ENCODE measurements at regions not wholly inside any gene's neighbourhood (a gene's known extent, or its start where the extent isn't known, plus 50 kb on each side); places are given as distances from the start of the nearest gene placed in this dataset.
"Not testable (repeated sequence)": the region's sequence is repeated elsewhere in the genome, so short reads cannot be mapped to it uniquely, and the experiment has no call there.

GRCh38 chr2:7436096-7436906 is 519.1 kb downstream of the RNF144A start:
- Histone ChIP-seq H3K27me3 (peaks cover 61% of the 10 kb centered on the region), H3K4me1 (ENCODE audit: control insufficient read depth in 1 of 2, insufficient read depth in 1 of 2, low read depth in 1 of 2, low read length in 1 of 2) (peaks cover 20 to 37% of the 10 kb centered on the region in 2 experiments), H3K4me3 (ENCODE audit: low read depth in 1 of 2, low read length in 1 of 2) (no peak overlapping the region), H3K9me3 (no peaks in the 10 kb centered on the region), H3K36me3 (no peaks in the 10 kb centered on the region), H3K27ac (no peak overlapping the region)
- TF ChIP-seq, protein P1, sequence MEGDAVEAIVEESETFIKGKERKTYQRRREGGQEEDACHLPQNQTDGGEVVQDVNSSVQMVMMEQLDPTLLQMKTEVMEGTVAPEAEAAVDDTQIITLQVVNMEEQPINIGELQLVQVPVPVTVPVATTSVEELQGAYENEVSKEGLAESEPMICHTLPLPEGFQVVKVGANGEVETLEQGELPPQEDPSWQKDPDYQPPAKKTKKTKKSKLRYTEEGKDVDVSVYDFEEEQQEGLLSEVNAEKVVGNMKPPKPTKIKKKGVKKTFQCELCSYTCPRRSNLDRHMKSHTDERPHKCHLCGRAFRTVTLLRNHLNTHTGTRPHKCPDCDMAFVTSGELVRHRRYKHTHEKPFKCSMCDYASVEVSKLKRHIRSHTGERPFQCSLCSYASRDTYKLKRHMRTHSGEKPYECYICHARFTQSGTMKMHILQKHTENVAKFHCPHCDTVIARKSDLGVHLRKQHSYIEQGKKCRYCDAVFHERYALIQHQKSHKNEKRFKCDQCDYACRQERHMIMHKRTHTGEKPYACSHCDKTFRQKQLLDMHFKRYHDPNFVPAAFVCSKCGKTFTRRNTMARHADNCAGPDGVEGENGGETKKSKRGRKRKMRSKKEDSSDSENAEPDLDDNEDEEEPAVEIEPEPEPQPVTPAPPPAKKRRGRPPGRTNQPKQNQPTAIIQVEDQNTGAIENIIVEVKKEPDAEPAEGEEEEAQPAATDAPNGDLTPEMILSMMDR (IDR thresholded peaks at IDR 0.05), result no peak

GRCh38 chr2:7437141-7437540 is 519.9 kb downstream of the RNF144A start:
- Histone ChIP-seq H3K4me1 (ENCODE audit: control insufficient read depth in 1 of 2, insufficient read depth in 1 of 2, low read depth in 1 of 2, low read length in 1 of 2) (peaks cover 13 to 29% of the 10 kb centered on the region in 2 experiments), H3K9me3 (no peaks in the 10 kb centered on the region), H3K36me3 (no peaks in the 10 kb centered on the region), H3K27ac (no peak overlapping the region), H3K27me3 (peaks cover 70% of the 10 kb centered on the region), H3K4me3 (ENCODE audit: low read depth in 1 of 2, low read length in 1 of 2) (no peak overlapping the region)
- TF ChIP-seq, protein P1 (IDR thresholded peaks at IDR 0.05), result no peak

- Histone ChIP-seq H3K27ac (no peak overlapping the region), H3K9me3 (no peaks in the 10 kb centered on the region), H3K27me3 (peaks cover 77% of the 10 kb centered on the region), H3K36me3 (no peaks in the 10 kb centered on the region), H3K4me3 (ENCODE audit: low read depth in 1 of 2, low read length in 1 of 2) (no peak overlapping the region), H3K4me1 (ENCODE audit: control insufficient read depth in 1 of 2, insufficient read depth in 1 of 2, low read depth in 1 of 2, low read length in 1 of 2) (peaks cover 8 to 21% of the 10 kb centered on the region in 2 experiments)
- TF ChIP-seq, protein P1 (IDR thresholded peaks at IDR 0.05), result no peak
These were observed 520.8 kb downstream of the RNF144A start for GRCh38 chr2:7437716-7438632.

DNA sequence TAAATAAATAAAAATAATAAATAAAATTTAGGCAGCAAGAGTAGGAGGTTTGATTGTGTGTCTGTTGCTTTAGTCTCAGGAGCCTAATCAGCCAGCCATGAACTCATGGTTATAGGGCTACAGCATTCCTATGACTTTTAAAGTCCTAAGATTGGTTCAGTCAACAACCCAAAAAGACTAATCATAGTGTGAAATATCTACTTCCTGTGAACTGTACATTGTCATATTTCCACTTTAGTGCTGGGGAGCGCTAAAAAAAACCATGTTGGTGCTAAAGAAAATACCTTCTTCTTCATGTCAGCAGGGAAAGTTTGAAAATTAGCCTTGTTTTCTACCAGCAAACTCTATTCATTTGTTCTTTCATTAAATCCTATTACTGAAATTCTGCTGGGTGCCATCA is 521.6 kb downstream of the RNF144A start:
- Histone ChIP-seq H3K4me1 (ENCODE audit: control insufficient read depth in 1 of 2, insufficient read depth in 1 of 2, low read depth in 1 of 2, low read length in 1 of 2) (peaks cover 8 to 20% of the 10 kb centered on the region in 2 experiments), H3K36me3 (no peaks in the 10 kb centered on the region), H3K27ac (no peak overlapping the region), H3K4me3 (ENCODE audit: low read depth in 1 of 2, low read length in 1 of 2) (no peak overlapping the region), H3K9me3 (no peaks in the 10 kb centered on the region), H3K27me3 (peaks cover 86% of the 10 kb centered on the region)
- TF ChIP-seq, protein P1 (IDR thresholded peaks at IDR 0.05), result no peak

GRCh38 chr2:7440977-7441376 is 523.8 kb downstream of the RNF144A start:
- Histone ChIP-seq H3K27ac (no peak overlapping the region), H3K9me3 (no peaks in the 10 kb centered on the region), H3K36me3 (no peaks in the 10 kb centered on the region), H3K27me3 (peaks cover 75% of the 10 kb centered on the region), H3K4me3 (ENCODE audit: low read depth in 1 of 2, low read length in 1 of 2) (no peak overlapping the region), H3K4me1 (ENCODE audit: control insufficient read depth in 1 of 2, insufficient read depth in 1 of 2, low read depth in 1 of 2, low read length in 1 of 2) (peaks cover 8 to 20% of the 10 kb centered on the region in 2 experiments)
- TF ChIP-seq, protein P1 (IDR thresholded peaks at IDR 0.05), result no peak

GRCh38 chr2:7441841-7442240 is 524.6 kb downstream of the RNF144A start:
- H3K36me3 ChIP-seq; H3K4me3 ChIP-seq (ENCODE audit: low read depth in 1 of 2, low read length in 1 of 2); H3K27ac ChIP-seq; H3K9me3 ChIP-seq: not testable (repeated sequence)
- H3K27me3 ChIP-seq, result peaks cover 66% of the 10 kb centered on the region
- H3K4me1 ChIP-seq (ENCODE audit: control insufficient read depth in 1 of 2, insufficient read depth in 1 of 2, low read depth in 1 of 2, low read length in 1 of 2), result peaks cover 8 to 13% of the 10 kb centered on the region in 2 experiments
